ENCODE measurements at regions not wholly inside any gene's neighbourhood (a gene's known extent, or its start where the extent isn't known, plus 50 kb on each side); places are given as distances from the start of the nearest gene placed in this dataset.

- TF ChIP-seq, protein P1, sequence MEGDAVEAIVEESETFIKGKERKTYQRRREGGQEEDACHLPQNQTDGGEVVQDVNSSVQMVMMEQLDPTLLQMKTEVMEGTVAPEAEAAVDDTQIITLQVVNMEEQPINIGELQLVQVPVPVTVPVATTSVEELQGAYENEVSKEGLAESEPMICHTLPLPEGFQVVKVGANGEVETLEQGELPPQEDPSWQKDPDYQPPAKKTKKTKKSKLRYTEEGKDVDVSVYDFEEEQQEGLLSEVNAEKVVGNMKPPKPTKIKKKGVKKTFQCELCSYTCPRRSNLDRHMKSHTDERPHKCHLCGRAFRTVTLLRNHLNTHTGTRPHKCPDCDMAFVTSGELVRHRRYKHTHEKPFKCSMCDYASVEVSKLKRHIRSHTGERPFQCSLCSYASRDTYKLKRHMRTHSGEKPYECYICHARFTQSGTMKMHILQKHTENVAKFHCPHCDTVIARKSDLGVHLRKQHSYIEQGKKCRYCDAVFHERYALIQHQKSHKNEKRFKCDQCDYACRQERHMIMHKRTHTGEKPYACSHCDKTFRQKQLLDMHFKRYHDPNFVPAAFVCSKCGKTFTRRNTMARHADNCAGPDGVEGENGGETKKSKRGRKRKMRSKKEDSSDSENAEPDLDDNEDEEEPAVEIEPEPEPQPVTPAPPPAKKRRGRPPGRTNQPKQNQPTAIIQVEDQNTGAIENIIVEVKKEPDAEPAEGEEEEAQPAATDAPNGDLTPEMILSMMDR (IDR thresholded peaks at IDR 0.05) = no peak
- TF ChIP-seq POLR2A (IDR thresholded peaks at IDR 0.05) = no peak
These were observed 122.1 kb downstream of the PDCD6IP start for GRCh38 chr3:33920511-33920910.

Measured in lower leg skin (tissue), 3 donors.